HG02588 (cell line): ENCODE measurements at regions not wholly inside any gene's neighbourhood (a gene's known extent, or its start where the extent isn't known, plus 50 kb on each side); places are given as distances from the start of the nearest gene placed in this dataset.
"Not testable (repeated sequence)": the region's sequence is repeated elsewhere in the genome, so short reads cannot be mapped to it uniquely, and the experiment has no call there.

ENCODE experiments used
- ATAC-seq: cut with Tn5 transposase; IDR thresholded peaks from one replicate; pipeline ENCODE4 v1.9.1; 2021; ENCODE audit warnings: mild to moderate bottlenecking, moderate library complexity; ENCODE audit not compliant: unreplicated experiment

- no peak for ATAC-seq
Measured at GRCh38 chr19:28358633-28359032, 854.3 kb downstream of the UQCRFS1 start.

DNA sequence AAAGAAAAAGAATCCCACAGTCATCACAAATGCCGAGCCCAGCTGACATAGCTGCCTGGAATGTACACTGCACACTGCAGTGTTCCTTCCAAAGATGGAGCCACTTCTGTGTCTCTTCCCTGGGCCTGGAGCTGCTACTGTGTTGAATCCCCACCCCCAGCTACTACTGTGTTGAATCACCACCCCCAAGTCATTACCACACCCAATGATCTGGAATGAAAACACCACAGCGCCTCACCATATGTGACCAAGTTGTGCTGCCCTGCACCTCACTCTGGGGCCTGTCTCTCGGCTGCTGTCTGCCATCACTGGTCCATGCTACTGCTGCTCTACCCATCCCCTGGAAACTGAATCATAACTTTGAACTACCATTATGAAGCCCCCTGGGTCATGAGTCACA, 861.2 kb downstream of the UQCRFS1 start:
- ATAC-seq: no peak

DNA sequence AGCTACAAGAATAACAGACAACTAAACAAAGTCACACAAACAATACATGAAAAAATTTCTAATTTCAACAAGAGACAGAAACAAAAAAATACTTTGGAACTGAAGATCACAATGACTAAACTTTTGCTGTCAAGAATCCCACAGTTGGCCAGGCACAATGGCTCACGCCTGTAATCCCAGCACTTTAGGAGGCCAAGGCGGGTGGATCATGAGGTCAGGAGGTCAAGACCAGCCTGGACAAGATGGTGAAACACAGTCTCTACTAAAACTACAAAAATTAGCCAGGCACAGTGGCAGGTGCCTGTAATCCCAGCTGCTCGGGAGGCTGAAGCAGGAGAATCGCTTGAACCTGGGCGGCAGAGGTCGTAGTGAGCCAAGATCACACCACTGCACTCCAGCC, 861.6 kb downstream of the UQCRFS1 start:
- not testable (repeated sequence) for ATAC-seq

DNA sequence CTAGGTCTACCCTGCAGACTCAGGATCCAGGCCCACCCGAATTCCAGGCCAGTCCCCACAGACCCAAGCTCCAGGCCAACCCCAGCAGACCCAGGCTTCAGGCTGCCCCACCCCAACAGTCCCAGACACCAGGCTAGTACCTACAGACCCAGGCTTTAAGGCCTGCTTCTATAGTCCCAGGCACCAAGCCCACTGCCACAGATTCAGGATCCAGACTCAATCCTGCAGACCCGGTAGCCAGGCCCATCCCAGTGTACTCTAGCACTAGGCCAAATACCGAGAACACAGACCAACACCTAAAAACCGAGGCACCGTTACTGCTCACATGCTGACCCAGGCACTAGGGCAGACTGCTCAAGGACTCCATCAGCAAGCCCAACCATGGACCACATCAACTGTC, 862.3 kb downstream of the UQCRFS1 start:
- no peak for ATAC-seq

DNA sequence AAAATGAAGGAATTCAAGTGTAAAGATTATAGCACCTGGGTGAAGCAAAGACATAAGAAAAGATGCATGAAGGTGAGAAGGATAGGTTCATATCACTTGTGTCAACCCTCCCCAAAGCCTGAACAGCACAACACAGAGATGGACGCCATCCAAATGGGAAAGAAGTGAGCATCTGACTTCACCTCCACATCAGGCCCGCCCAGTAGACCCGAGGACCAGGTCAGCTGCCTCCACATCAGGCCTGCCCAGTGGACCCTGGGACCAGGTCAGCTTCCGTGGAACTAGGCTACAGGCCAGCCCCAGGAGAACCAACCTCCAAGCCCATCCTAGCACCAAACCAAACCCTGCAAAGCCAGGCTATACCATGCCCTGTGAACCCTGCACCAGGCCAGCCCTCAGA, 862.9 kb downstream of the UQCRFS1 start:
- no peak for ATAC-seq

DNA sequence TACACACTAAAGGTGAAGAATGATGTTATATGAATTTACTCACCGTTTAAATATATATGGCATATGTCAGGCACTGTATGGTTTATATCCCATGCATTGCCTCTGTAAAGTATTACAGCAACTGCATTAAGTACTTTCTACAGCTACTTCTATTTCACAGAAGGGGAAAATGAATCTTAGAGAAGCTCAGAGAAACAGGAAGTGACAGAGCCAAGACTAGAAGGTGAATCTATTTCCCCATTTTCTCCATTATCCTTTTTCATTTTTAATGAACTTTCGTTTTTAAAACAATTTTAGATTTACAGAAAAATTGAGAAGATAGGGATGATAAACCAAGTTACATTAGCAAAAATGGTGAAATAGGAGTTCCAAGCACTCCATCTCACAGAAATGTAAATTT, 863.3 kb downstream of the UQCRFS1 start:
- no peak for ATAC-seq

- no peak for ATAC-seq
Measured at GRCh38 chr19:28345811-28346210, 867.1 kb downstream of the UQCRFS1 start.

DNA sequence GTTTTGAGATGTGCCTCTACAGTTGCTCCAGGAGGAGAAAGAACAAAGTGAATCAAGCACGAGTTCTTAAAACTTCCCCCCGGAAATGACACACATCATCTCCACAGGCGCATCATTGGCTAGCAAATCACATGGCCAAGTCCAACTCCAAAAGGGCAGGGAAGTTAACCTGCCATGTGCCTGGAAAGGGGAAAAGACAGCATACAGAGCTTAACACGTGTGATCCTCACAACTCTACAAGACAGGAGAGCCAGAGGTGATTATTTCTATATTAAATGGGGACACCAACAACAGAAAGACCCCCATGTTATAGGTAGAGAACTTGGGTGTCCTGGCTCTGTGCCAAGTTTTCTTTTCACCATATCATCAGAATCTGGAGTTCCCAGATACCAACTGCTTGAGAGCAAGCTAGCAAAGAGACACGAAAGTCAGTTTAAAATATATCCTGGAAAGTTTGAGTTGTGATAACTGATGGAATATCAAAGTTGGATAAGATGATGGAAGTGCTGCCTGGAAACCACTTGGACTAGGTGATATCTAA, 871.1 kb downstream of the UQCRFS1 start:
- no peak for ATAC-seq

DNA sequence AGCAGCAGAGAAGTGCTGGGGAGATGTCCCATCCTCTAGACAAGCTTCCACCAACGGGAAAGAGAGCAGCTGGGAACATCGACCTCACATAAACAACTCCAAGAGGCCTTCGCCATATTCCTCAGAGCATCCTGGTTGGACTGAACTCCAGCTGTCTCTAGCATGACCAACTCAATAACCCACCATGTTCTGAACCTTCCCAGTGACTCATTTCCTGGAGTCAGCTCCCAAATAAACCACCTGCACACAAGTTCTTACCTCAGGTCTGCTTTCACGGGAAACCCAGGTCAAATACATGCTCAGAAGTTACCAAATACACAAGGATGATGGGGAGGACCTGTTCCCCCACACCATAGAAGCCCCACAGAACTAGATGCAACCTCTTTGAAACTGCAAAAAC, 878.5 kb downstream of the UQCRFS1 start:
- ATAC-seq: no peak

DNA sequence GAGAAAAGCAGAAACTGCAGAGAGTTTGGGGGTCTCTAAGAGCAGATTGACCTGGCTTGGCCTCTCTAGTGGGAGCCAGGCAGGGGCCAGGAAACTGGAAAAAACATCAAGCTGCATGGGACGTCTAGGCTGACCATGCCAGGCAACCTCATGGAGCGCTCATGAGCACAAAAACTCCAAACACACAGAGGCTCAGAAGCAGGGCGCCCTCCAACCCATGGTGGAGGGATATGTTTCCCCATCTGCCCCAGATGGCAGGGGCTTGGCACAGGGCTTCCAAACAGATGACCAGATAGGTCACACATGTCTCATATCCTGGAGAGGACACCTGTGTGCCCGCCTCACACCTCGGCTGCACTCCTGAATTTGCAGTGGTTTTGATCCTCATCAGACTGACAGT, 879.0 kb downstream of the UQCRFS1 start:
- ATAC-seq: no peak

DNA sequence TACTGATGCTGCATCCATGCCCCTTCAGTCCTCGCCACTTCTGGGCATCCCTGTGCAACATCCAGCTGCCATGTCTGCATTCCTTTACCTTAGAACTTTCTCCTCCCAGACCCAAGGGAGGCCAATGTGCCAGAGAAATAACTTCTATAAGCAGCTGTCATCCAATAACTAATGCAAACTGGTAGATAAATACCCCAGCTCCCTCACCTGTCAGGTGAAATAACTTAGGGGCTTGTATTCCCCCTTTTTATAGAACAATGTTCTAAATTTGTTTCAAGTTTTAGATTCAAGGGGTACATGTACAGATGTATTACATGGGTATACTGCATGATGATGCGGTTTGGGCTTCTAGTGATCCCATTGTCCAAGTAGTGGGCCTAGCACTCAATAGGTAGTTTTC, 880.1 kb downstream of the UQCRFS1 start:
- no peak for ATAC-seq

- ATAC-seq: no peak
Measured at GRCh38 chr19:28332351-28332750, 880.6 kb downstream of the UQCRFS1 start.

DNA sequence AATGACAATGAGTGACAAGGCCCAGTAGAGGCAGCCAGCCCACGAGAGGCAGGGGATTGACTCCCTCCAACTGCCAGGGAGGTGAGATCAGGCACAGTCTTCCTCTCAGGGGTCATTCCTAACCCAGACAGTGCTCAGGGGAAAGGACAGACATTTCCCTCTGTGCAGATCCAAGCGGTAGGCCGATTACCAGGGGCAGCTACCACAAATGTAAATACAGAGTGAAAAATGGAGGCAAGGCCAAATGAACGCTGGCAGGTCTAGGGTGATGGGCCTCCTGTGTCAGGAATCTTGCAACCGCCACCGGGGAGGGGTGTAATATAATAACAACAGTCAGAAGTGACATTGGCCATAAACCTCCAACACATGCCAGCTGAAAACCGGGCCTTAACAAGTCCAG, 881.4 kb downstream of the UQCRFS1 start:
- ATAC-seq: no peak

DNA sequence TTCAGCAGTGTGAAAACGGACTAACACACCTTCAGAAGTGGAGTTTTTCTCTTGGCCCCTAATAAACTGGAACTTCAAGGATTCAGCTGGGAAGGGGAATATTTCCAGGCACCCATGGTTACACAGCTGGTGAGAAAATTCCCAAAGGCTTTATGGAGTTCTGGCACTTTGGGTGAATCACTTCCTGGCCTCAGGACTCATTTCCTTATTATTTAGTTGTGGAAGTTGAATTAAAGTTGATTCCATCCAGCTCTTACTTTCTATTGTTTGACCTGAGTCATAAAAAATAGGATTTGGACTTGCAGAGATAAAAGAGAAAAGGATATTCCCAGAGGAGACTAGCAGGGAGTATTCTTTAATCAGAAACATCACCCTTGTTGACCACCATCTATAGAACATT, 882.1 kb downstream of the UQCRFS1 start:
- no peak for ATAC-seq

DNA sequence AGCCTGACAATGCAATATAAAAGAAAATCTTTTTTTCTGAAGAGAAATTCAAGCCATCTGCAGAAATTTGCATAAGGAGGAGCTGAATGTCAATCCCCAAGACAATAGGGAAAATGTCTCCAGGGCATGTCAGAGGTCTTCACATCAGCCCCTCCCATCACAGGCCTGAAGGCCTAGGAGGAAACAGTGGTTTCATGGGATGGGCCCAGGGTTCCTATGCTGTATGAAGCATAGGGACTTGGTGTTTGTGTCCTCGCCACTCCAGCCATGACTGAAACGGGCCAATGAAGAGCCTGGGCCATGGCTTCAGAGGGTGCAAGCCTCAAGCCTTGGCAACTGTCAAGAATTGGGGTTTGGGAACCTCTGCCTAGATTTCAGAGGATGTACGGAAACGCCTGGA, 883.5 kb downstream of the UQCRFS1 start:
- ATAC-seq: no peak

- ATAC-seq: no peak
Measured at GRCh38 chr19:28327905-28328304, 885.0 kb downstream of the UQCRFS1 start.

- no peak for ATAC-seq
Measured at GRCh38 chr19:28326746-28327145, 886.2 kb downstream of the UQCRFS1 start.

DNA sequence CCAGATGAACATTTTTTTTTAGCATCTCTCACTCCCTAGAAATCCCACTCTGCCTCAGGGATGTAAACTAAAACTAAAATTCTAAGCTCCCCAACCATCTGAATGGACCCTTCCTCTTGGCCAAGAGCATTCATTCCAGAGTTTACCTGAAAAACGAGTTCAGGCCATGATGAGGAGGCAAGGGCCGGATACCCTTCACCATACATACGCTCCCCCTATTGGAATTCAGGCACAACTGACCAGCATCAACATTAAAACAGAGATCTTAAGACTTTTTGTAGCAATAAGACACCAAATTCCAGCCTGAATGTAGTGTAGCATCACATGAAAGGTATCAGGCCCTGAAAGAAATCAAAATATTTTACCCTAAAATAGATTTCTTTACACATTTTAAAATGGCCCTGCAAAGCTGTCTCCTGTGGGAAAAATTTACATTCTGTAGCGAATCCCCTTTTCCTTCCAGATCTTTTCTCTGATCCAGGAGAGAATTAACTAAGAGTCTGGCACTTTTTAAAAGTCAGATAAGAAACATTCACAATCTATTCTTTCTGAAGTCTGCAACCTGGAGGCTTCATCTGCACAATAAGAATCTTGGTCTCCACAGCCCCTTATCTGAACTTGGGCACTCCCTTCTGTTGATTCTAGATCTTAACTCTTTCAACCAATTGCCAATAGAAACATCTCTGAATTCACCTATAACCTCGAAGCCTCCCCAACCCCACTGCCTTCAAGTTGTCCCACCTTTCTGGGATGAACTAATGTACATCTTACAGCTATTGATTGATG, 888.5 kb downstream of the UQCRFS1 start:
- no peak for ATAC-seq

DNA sequence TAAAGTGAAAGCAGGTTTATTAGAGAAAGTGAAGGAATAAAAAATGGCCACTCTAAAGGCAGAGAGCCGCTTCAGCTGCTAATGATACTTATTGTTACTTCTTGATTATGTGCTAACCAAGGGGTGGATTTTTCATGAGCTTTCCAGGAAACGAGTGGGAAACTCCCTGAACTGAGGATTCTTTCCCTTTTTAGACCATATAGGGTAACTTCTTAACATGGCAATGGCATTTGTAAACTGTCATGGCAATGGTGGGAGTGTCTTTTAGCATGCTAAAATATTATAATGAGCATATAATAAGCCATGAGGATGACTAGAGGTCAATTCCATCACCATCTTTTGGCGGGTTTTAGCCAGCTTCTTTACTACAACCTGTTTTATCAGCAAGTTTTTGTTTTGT, 890.0 kb downstream of the UQCRFS1 start:
- no peak for ATAC-seq

DNA sequence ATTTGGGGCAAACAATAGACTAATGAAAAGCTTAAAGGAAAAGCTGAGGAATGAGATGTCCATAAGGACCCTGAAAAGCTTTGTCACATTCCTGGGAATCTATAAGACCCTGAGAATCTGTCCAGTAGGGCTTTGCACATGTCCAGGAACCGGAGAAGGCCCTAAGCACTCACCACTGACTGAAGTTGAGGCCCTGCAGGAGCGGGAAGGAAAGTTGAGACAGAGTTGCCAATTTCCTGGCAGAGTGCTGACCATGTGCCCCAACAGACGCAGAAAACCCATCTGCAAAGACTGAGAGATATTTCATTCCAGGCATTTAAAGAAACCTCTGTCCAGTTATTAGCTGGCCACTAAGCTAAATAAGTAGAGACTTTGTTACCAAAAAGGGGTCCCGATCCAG, 890.5 kb downstream of the UQCRFS1 start:
- ATAC-seq: no peak

DNA sequence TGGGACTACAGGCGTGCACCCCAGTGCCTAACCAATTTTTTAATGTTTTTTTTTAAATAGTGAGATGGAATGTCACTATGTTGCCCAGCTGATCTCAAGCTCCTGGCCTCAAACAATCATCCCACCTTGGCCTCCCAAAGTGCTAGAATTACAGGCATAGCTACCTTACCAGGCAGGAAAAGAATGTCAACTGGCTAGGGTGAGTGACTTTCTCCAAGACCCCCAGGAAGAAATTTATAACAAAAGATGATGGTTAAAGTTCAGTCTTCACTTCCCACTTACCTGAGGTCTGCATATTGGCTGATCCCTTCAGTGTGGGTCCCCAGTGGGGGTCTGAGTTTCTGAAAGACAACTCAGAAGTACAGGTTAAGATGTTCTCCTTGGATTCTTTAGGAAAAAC, 893.0 kb downstream of the UQCRFS1 start:
- no peak for ATAC-seq

GRCh38 chr19:28319227-28319626, 893.7 kb downstream of the UQCRFS1 start:
- ATAC-seq: no peak
